ENCODE measurements at regions not wholly inside any gene's neighbourhood (a gene's known extent, or its start where the extent isn't known, plus 50 kb on each side); places are given as distances from the start of the nearest gene placed in this dataset.

GRCh38 chr4:84277923-84278322 is 221.2 kb downstream of the NKX6-1 start:
- no peak overlapping the region for H3K4me3 ChIP-seq (ENCODE audit: low read depth, low read length)
- no peak for TF ChIP-seq CTCF (IDR thresholded peaks at IDR 0.05; ENCODE audit: low read depth, low read length)
- no peak for TF ChIP-seq MYC (IDR thresholded peaks at IDR 0.05; ENCODE audit: low read depth, low read length)
- no peak for TF ChIP-seq MAX (IDR thresholded peaks at IDR 0.05; ENCODE audit: low read depth, low read length)
- no peak for TF ChIP-seq POLR2A (IDR thresholded peaks at IDR 0.05; ENCODE audit: extremely low read depth, insufficient read length)
- no peak for DNase-seq (ENCODE audit: low read depth)

- DNase-seq (ENCODE audit: low read depth), result no peak
- H3K4me3 ChIP-seq (ENCODE audit: low read depth, low read length), result no peak overlapping the region
- no peak for TF ChIP-seq CTCF (IDR thresholded peaks at IDR 0.05; ENCODE audit: low read depth, low read length)
- TF ChIP-seq MAX (IDR thresholded peaks at IDR 0.05; ENCODE audit: low read depth, low read length), result no peak
- TF ChIP-seq MYC (IDR thresholded peaks at IDR 0.05; ENCODE audit: low read depth, low read length), result no peak
- TF ChIP-seq POLR2A (IDR thresholded peaks at IDR 0.05; ENCODE audit: extremely low read depth, insufficient read length), result no peak
Observed at GRCh38 chr4:84276752-84277151, 222.3 kb downstream of the NKX6-1 start.

- TF ChIP-seq POLR2A (IDR thresholded peaks at IDR 0.05; ENCODE audit: extremely low read depth, insufficient read length), result no peak
- TF ChIP-seq MAX (IDR thresholded peaks at IDR 0.05; ENCODE audit: low read depth, low read length), result no peak
- TF ChIP-seq CTCF (IDR thresholded peaks at IDR 0.05; ENCODE audit: low read depth, low read length), result no peak
- TF ChIP-seq MYC (IDR thresholded peaks at IDR 0.05; ENCODE audit: low read depth, low read length), result no peak
- H3K4me3 ChIP-seq (ENCODE audit: low read depth, low read length), result no peak overlapping the region
- no peak for DNase-seq (ENCODE audit: low read depth)
Observed at GRCh38 chr4:84269536-84270044, 229.5 kb downstream of the NKX6-1 start.

GRCh38 chr4:84264652-84265051 is 234.4 kb downstream of the NKX6-1 start:
- no peak for DNase-seq (ENCODE audit: low read depth)
- TF ChIP-seq POLR2A (IDR thresholded peaks at IDR 0.05; ENCODE audit: extremely low read depth, insufficient read length) (no peak), MYC (IDR thresholded peaks at IDR 0.05; ENCODE audit: low read depth, low read length) (no peak), MAX (IDR thresholded peaks at IDR 0.05; ENCODE audit: low read depth, low read length) (no peak), CTCF (IDR thresholded peaks at IDR 0.05; ENCODE audit: low read depth, low read length) (no peak)
- H3K4me3 ChIP-seq (ENCODE audit: low read depth, low read length), result no peak overlapping the region

- DNase-seq (ENCODE audit: low read depth), result peak; percentile 6
- H3K4me3 ChIP-seq (ENCODE audit: low read depth, low read length), result no peak overlapping the region
- TF ChIP-seq MAX (IDR thresholded peaks at IDR 0.05; ENCODE audit: low read depth, low read length) (no peak), POLR2A (IDR thresholded peaks at IDR 0.05; ENCODE audit: extremely low read depth, insufficient read length) (no peak), MYC (IDR thresholded peaks at IDR 0.05; ENCODE audit: low read depth, low read length) (no peak), CTCF (IDR thresholded peaks at IDR 0.05; ENCODE audit: low read depth, low read length) (no peak)
Observed at GRCh38 chr4:84263415-84263814, 235.7 kb downstream of the NKX6-1 start.
